ENCODE measurements at regions not wholly inside any gene's neighbourhood (a gene's known extent, or its start where the extent isn't known, plus 50 kb on each side); places are given as distances from the start of the nearest gene placed in this dataset.
"Not testable (repeated sequence)": the region's sequence is repeated elsewhere in the genome, so short reads cannot be mapped to it uniquely, and the experiment has no call there.

GRCh38 chr4:12933760-12934221 lies 550.3 kb downstream of the RAB28 start:
- no peaks in the 10 kb centered on the region for H3K27me3 ChIP-seq (ENCODE audit: insufficient read depth, low read length)
- no peak overlapping the region for H3K4me3 ChIP-seq (ENCODE audit: low read length)
- no peaks in the 10 kb centered on the region for H3K9me3 ChIP-seq (ENCODE audit: insufficient read depth, low read depth, low read length)
- no peak overlapping the region for H3K9ac ChIP-seq (ENCODE audit: low read depth, low read length)
- H3K36me3 ChIP-seq (ENCODE audit: insufficient read depth, low read length): no peaks in the 10 kb centered on the region
- H3K4me1 ChIP-seq (ENCODE audit: insufficient read depth, low read length): no peaks in the 10 kb centered on the region
- H3K27ac ChIP-seq (ENCODE audit: low read depth, low read length): no peak overlapping the region

- H3K4me1 ChIP-seq (ENCODE audit: insufficient read depth, low read length): no peaks in the 10 kb centered on the region
- 86% methylated on average over 4 of the region's 4 CpGs for WGBS
- H3K9me3 ChIP-seq (ENCODE audit: insufficient read depth, low read depth, low read length): no peaks in the 10 kb centered on the region
- H3K36me3 ChIP-seq (ENCODE audit: insufficient read depth, low read length): no peaks in the 10 kb centered on the region
- H3K27me3 ChIP-seq (ENCODE audit: insufficient read depth, low read length): no peaks in the 10 kb centered on the region
- H3K27ac ChIP-seq (ENCODE audit: low read depth, low read length): no peak overlapping the region
- H3K4me3 ChIP-seq (ENCODE audit: low read length): no peak overlapping the region
- H3K9ac ChIP-seq (ENCODE audit: low read depth, low read length): no peak overlapping the region
Observed at GRCh38 chr4:12932203-12932788, 551.8 kb downstream of the RAB28 start.

- H3K27ac ChIP-seq (ENCODE audit: low read depth, low read length): no peak overlapping the region
- H3K9ac ChIP-seq (ENCODE audit: low read depth, low read length): no peak overlapping the region
- H3K4me3 ChIP-seq (ENCODE audit: low read length): no peak overlapping the region
- 86% methylated on average over 1 of the region's 1 CpG for WGBS
- no peaks in the 10 kb centered on the region for H3K36me3 ChIP-seq (ENCODE audit: insufficient read depth, low read length)
- H3K9me3 ChIP-seq (ENCODE audit: insufficient read depth, low read depth, low read length): no peaks in the 10 kb centered on the region
- no peaks in the 10 kb centered on the region for H3K4me1 ChIP-seq (ENCODE audit: insufficient read depth, low read length)
- no peaks in the 10 kb centered on the region for H3K27me3 ChIP-seq (ENCODE audit: insufficient read depth, low read length)
Observed at GRCh38 chr4:12929784-12930183, 554.4 kb downstream of the RAB28 start.

GRCh38 chr4:12928751-12929150 lies 555.4 kb downstream of the RAB28 start:
- H3K9ac ChIP-seq (ENCODE audit: low read depth, low read length): no peak overlapping the region
- no peaks in the 10 kb centered on the region for H3K36me3 ChIP-seq (ENCODE audit: insufficient read depth, low read length)
- H3K4me3 ChIP-seq (ENCODE audit: low read length): no peak overlapping the region
- H3K27me3 ChIP-seq (ENCODE audit: insufficient read depth, low read length): no peaks in the 10 kb centered on the region
- H3K4me1 ChIP-seq (ENCODE audit: insufficient read depth, low read length): peaks cover 9% of the 10 kb centered on the region
- no peaks in the 10 kb centered on the region for H3K9me3 ChIP-seq (ENCODE audit: insufficient read depth, low read depth, low read length)
- H3K27ac ChIP-seq (ENCODE audit: low read depth, low read length): no peak overlapping the region

GRCh38 chr4:12926189-12927066 lies 557.7 kb downstream of the RAB28 start:
- Histone ChIP-seq H3K27ac (ENCODE audit: low read depth, low read length) (no peak overlapping the region), H3K4me1 (ENCODE audit: insufficient read depth, low read length) (peaks cover 12% of the 10 kb centered on the region), H3K9ac (ENCODE audit: low read depth, low read length) (no peak overlapping the region), H3K36me3 (ENCODE audit: insufficient read depth, low read length) (no peaks in the 10 kb centered on the region), H3K9me3 (ENCODE audit: insufficient read depth, low read depth, low read length) (no peaks in the 10 kb centered on the region), H3K27me3 (ENCODE audit: insufficient read depth, low read length) (no peaks in the 10 kb centered on the region), H3K4me3 (ENCODE audit: low read length) (no peak overlapping the region)
- 94% methylated on average over 5 of the region's 5 CpGs for WGBS

GRCh38 chr4:12924728-12925320 lies 559.3 kb downstream of the RAB28 start:
- Histone ChIP-seq H3K9ac (ENCODE audit: low read depth, low read length) (no peak overlapping the region), H3K27ac (ENCODE audit: low read depth, low read length) (no peak overlapping the region)
- WGBS: 93% methylated on average over 2 of the region's 2 CpGs

GRCh38 chr4:12924253-12924652 lies 559.9 kb downstream of the RAB28 start:
- H3K27me3 ChIP-seq (ENCODE audit: insufficient read depth, low read length): no peaks in the 10 kb centered on the region
- no peak overlapping the region for H3K9ac ChIP-seq (ENCODE audit: low read depth, low read length)
- H3K36me3 ChIP-seq (ENCODE audit: insufficient read depth, low read length): no peaks in the 10 kb centered on the region
- no peaks in the 10 kb centered on the region for H3K9me3 ChIP-seq (ENCODE audit: insufficient read depth, low read depth, low read length)
- H3K4me1 ChIP-seq (ENCODE audit: insufficient read depth, low read length): peaks cover 12% of the 10 kb centered on the region
- no peak overlapping the region for H3K4me3 ChIP-seq (ENCODE audit: low read length)
- WGBS: 92% methylated on average over 4 of the region's 4 CpGs
- no peak overlapping the region for H3K27ac ChIP-seq (ENCODE audit: low read depth, low read length)

More at GRCh38 chr4:12924728-12925320, 559.3 kb downstream of the RAB28 start:
- no peaks in the 10 kb centered on the region for H3K9me3 ChIP-seq (ENCODE audit: insufficient read depth, low read depth, low read length)
- no peak overlapping the region for H3K4me3 ChIP-seq (ENCODE audit: low read length)
- no peaks in the 10 kb centered on the region for H3K36me3 ChIP-seq (ENCODE audit: insufficient read depth, low read length)
- peaks cover 12% of the 10 kb centered on the region for H3K4me1 ChIP-seq (ENCODE audit: insufficient read depth, low read length)
- no peaks in the 10 kb centered on the region for H3K27me3 ChIP-seq (ENCODE audit: insufficient read depth, low read length)

- Histone ChIP-seq H3K4me3 (ENCODE audit: low read length) (no peak overlapping the region), H3K27me3 (ENCODE audit: insufficient read depth, low read length) (no peaks in the 10 kb centered on the region), H3K9ac (ENCODE audit: low read depth, low read length) (no peak overlapping the region), H3K36me3 (ENCODE audit: insufficient read depth, low read length) (no peaks in the 10 kb centered on the region), H3K4me1 (ENCODE audit: insufficient read depth, low read length) (no peaks in the 10 kb centered on the region), H3K9me3 (ENCODE audit: insufficient read depth, low read depth, low read length) (no peaks in the 10 kb centered on the region), H3K27ac (ENCODE audit: low read depth, low read length) (no peak overlapping the region)
- WGBS: 86% methylated on average over 2 of the region's 2 CpGs
Observed at GRCh38 chr4:12912896-12913418, 571.2 kb downstream of the RAB28 start.

GRCh38 chr4:12911750-12912358 lies 572.3 kb downstream of the RAB28 start:
- 97% methylated on average over 1 of the region's 1 CpG for WGBS
- Histone ChIP-seq H3K9me3 (ENCODE audit: insufficient read depth, low read depth, low read length) (no peaks in the 10 kb centered on the region), H3K9ac (ENCODE audit: low read depth, low read length) (no peak overlapping the region)

GRCh38 chr4:12903640-12904039 lies 580.5 kb downstream of the RAB28 start:
- H3K9ac ChIP-seq (ENCODE audit: low read depth, low read length); H3K36me3 ChIP-seq (ENCODE audit: insufficient read depth, low read length); H3K4me1 ChIP-seq (ENCODE audit: insufficient read depth, low read length); H3K27ac ChIP-seq (ENCODE audit: low read depth, low read length); H3K27me3 ChIP-seq (ENCODE audit: insufficient read depth, low read length); H3K4me3 ChIP-seq (ENCODE audit: low read length); H3K9me3 ChIP-seq (ENCODE audit: insufficient read depth, low read depth, low read length): not testable (repeated sequence)
- 83% methylated on average over 15 of the region's 15 CpGs for WGBS

More at GRCh38 chr4:12911750-12912358, 572.3 kb downstream of the RAB28 start:
- Histone ChIP-seq H3K27me3 (ENCODE audit: insufficient read depth, low read length) (no peaks in the 10 kb centered on the region), H3K4me3 (ENCODE audit: low read length) (no peak overlapping the region), H3K36me3 (ENCODE audit: insufficient read depth, low read length) (no peaks in the 10 kb centered on the region), H3K4me1 (ENCODE audit: insufficient read depth, low read length) (no peaks in the 10 kb centered on the region), H3K27ac (ENCODE audit: low read depth, low read length) (no peak overlapping the region)

GRCh38 chr4:12902735-12903134 lies 581.4 kb downstream of the RAB28 start:
- Histone ChIP-seq H3K9me3 (ENCODE audit: insufficient read depth, low read depth, low read length) (no peaks in the 10 kb centered on the region), H3K4me3 (ENCODE audit: low read length) (no peak overlapping the region), H3K36me3 (ENCODE audit: insufficient read depth, low read length) (no peaks in the 10 kb centered on the region), H3K4me1 (ENCODE audit: insufficient read depth, low read length) (no peaks in the 10 kb centered on the region), H3K9ac (ENCODE audit: low read depth, low read length) (no peak overlapping the region), H3K27ac (ENCODE audit: low read depth, low read length) (no peak overlapping the region), H3K27me3 (ENCODE audit: insufficient read depth, low read length) (no peaks in the 10 kb centered on the region)
- 88% methylated on average over 2 of the region's 2 CpGs for WGBS
